KOPT-K1 (cell line): ENCODE measurements at regions not wholly inside any gene's neighbourhood (a gene's known extent, or its start where the extent isn't known, plus 50 kb on each side); places are given as distances from the start of the nearest gene placed in this dataset.
"Not testable (repeated sequence)": the region's sequence is repeated elsewhere in the genome, so short reads cannot be mapped to it uniquely, and the experiment has no call there.

Experiments
- H3K27ac ChIP-seq: fragments of 200-600 bp; sonication (generic); 2 replicates; pipeline ENCODE4 v1.5.1; 2016; ENCODE audit warnings: antibody characterized with exemption, mild to moderate bottlenecking, low read depth, low read length; ENCODE audit not compliant: poor library complexity, severe bottlenecking
- H3K36me3 ChIP-seq: fragments of 200-600 bp; sonication (generic); 2 replicates; pipeline ENCODE4 v1.5.1; 2017; ENCODE audit warnings: antibody characterized with exemption, mild to moderate bottlenecking, low read length, moderate library complexity; ENCODE audit not compliant: insufficient read depth
- H3K9me3 ChIP-seq: fragments of 200-600 bp; sonication (generic); 2 replicates; pipeline ENCODE4 v1.5.1; 2017; ENCODE audit warnings: antibody characterized with exemption, low read length, mild to moderate bottlenecking; ENCODE audit not compliant: insufficient read depth, poor library complexity, severe bottlenecking

DNA sequence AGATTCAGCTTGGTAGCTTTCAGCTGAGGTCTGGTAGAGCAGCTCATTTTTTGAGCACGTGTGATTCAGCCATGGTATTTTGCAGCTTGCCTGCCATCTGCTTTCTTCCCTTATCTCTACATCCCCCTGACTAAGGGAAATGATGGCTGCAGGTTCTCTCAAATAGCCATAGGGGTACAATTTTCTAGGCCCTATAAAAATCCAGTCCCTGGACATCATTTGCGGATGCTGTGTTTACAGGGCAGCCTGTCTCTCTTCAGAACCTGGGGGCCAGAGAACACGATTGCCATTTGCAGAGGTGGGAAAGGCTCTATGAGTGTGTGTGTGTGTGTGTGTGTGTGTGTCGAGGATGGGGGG, 442.7 kb upstream of the MEIS1 start:
- H3K9me3 ChIP-seq = no peaks in the 10 kb centered on the region
- H3K27ac ChIP-seq = no peak overlapping the region
- no peaks in the 10 kb centered on the region for H3K36me3 ChIP-seq

DNA sequence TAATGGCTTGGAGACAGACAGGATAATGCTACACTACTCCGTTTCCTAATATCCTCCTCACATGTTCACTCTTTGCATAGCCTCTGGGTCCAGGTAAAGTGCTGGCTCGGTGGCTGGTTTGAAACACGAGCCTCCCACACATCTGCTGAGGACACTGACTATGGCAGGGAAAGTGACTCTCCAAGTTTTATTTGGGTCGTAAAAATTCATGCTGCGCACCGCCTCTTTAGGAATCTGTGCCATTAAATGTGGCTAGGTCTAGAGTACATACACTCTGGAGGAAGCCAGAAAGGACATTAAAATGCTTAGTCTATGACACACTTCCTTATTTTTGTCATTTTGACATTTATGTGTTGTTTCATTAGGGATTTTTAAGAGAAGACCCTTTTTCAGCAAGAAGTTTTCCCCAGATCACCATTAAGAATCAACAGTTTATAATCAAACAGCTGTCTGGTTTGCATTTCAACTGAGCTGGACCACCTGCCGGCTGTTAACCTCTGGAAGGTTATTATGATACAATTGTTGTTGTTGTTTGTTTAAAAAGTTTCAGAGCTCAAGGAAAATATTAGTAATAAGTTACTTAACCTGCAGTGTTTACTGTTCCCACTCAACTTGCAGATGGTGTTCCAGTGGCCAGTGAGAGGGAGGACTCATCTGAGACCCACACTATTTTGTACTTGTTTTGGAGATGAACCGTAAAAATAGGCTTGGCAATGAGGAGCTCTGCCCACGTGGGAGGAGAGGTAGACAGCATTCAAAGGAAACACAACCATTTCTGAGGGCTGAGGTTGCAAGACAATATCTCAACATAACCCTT, 443.3 kb upstream of the MEIS1 start:
- Histone ChIP-seq H3K36me3 (no peaks in the 10 kb centered on the region), H3K27ac (no peak overlapping the region), H3K9me3 (no peaks in the 10 kb centered on the region)

- H3K9me3 ChIP-seq = no peaks in the 10 kb centered on the region
- H3K36me3 ChIP-seq = no peaks in the 10 kb centered on the region
- no peak overlapping the region for H3K27ac ChIP-seq
Measured at GRCh38 chr2:65985986-65986385, 448.9 kb upstream of the MEIS1 start.

DNA sequence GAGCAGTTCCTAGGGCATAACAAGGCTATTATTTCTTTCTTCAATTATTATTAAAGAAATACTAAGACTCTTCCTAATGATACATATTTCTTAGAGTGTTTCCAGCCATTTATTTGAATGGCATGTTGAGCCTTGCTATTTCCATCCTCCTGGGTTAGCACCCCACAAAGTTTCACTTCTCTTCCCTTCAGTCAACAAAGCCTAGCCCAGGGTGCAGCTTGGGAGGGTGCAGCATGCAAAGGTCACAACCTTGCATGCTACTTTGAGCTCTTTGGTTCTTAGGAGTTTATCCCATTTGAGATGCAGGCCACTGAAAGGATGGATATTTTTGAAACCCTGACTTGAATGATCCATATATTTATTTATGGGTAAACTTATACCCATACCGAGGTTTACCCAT, 454.4 kb upstream of the MEIS1 start:
- H3K9me3 ChIP-seq = peaks cover 9% of the 10 kb centered on the region
- H3K36me3 ChIP-seq = no peaks in the 10 kb centered on the region
- H3K27ac ChIP-seq = no peak overlapping the region

- Histone ChIP-seq H3K27ac (no peak overlapping the region), H3K9me3 (peaks cover 9% of the 10 kb centered on the region), H3K36me3 (no peaks in the 10 kb centered on the region)
Measured at GRCh38 chr2:65979446-65979845, 455.5 kb upstream of the MEIS1 start.

GRCh38 chr2:65974067-65974723, 460.7 kb upstream of the MEIS1 start:
- Histone ChIP-seq H3K36me3 (no peaks in the 10 kb centered on the region), H3K9me3 (peaks cover 9% of the 10 kb centered on the region), H3K27ac (no peak overlapping the region)

DNA sequence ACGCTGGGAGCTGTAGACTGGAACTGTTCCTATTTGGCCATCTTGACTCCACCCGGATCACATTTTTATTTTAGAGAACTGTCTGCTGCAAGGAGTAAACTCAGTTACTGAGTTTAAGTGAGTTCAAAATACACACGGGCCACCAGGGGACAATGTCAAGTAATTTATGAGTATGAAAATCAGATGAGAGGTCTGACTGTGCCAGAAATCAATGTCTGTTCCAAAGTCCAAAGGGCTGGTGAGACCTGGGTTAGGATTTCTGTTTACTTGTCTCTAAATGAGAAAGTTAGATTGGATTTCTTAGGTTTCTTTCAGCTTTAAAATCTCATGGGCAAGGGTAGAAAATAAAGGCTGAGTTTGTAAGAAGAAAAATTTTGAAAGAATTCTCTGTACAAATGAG, 465.8 kb upstream of the MEIS1 start:
- Histone ChIP-seq H3K36me3 (no peaks in the 10 kb centered on the region), H3K27ac (no peak overlapping the region), H3K9me3 (no peaks in the 10 kb centered on the region)

GRCh38 chr2:65963303-65963702, 471.6 kb upstream of the MEIS1 start:
- not testable (repeated sequence) for H3K27ac ChIP-seq, H3K9me3 ChIP-seq, H3K36me3 ChIP-seq

DNA sequence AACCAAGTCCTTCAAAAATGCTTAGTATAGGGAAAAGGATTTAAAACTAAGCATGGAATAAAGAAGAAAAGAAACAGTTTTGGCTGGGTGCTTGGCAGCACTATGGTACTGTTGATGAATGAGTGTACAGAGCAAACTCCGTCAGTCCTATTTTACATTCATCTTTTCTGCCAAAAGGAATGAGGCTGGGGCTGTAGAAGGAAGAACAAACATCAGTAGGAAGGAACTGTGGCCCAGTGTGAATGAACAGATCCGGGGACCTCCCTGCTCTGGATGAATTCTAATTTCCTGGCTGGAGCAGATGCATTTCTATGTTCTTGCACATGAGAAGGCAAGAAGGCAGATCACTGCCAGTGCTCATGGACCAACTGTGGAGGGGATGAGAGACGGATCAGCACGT, 474.0 kb upstream of the MEIS1 start:
- Histone ChIP-seq H3K27ac (no peak overlapping the region), H3K9me3 (no peaks in the 10 kb centered on the region)

DNA sequence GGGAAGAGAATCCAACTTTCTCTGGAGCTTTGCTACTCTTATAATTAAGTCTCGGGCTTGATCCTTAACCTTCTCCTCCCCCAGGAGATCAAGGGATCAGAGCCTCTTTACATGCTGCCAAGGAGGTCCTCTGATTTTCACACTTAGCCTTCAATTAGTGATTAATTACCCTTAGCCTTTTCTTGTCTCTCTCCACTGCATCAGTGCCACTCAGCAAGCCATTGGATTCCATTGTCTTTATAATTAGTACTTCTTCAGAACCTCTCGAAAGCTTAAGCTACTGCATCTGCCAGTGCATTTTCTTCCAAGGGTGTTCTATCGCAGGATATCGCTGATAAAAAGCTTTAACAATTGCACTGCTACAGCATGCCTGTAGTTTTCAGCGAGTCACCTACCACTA, 477.0 kb upstream of the MEIS1 start:
- no peaks in the 10 kb centered on the region for H3K9me3 ChIP-seq
- no peaks in the 10 kb centered on the region for H3K36me3 ChIP-seq
- no peak overlapping the region for H3K27ac ChIP-seq

More for the DNA sequence above, 474.0 kb upstream of the MEIS1 start:
- no peaks in the 10 kb centered on the region for H3K36me3 ChIP-seq

- H3K27ac ChIP-seq = no peak overlapping the region
- no peaks in the 10 kb centered on the region for H3K36me3 ChIP-seq
- no peaks in the 10 kb centered on the region for H3K9me3 ChIP-seq
Measured at GRCh38 chr2:65957454-65957853, 477.5 kb upstream of the MEIS1 start.

DNA sequence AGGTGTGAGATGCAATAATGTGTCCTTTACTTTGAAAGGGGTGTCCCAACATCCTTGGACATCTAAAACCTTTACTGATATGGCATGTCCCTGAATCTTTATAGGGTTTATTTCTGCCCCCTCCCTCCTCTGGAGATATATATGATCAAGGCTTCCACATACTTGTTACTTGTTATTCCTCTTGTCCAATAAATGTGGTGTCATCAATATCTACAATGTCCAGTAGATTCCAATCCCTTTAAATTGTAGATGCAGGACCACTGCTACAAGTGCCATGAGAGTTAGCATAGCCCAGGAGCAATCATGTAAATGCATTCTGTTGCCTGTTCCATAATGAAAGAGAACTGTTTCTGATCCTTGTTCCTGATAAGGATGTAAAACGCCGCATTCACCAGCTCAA, 479.7 kb upstream of the MEIS1 start:
- no peaks in the 10 kb centered on the region for H3K36me3 ChIP-seq
- H3K27ac ChIP-seq = no peak overlapping the region
- no peaks in the 10 kb centered on the region for H3K9me3 ChIP-seq

- H3K36me3 ChIP-seq = no peaks in the 10 kb centered on the region
- H3K27ac ChIP-seq = no peak overlapping the region
- no peaks in the 10 kb centered on the region for H3K9me3 ChIP-seq
Measured at GRCh38 chr2:65952966-65953761, 481.8 kb upstream of the MEIS1 start.

GRCh38 chr2:65944213-65944612, 490.7 kb upstream of the MEIS1 start:
- no peaks in the 10 kb centered on the region for H3K36me3 ChIP-seq
- H3K9me3 ChIP-seq = peaks cover 11% of the 10 kb centered on the region
- H3K27ac ChIP-seq = no peak overlapping the region

DNA sequence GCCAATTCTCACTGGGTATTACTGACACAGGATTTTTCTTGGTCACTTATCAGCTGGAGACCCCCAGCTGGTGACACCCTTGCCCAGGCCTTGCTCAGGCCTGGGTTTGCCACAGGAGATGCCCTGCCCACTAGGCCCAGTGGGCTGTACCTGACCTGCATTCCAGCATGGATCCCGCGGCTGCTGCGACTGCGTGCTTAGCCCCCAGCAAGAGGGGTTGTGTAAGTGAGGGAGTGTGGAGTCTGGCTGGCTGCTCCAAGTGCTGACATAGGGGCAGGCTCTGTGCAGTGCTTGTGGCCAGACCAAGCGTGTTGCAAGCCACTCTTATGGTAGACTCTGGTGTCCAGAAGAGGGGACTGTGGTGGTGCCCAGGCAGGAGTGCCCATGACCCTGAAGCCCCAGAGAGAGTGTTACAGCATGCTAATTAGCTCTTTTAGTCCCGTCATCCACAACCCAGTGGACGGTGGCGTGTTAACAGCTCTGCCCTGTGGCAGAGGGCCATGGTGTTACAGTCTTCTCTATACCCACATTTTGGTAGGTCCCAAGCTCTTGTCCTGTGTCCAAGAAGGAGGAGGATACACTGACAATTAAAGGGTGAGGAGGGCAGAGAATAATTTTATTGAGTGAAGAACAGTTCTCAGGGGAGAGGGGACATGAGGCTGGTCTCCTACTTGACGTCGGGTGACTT, 491.7 kb upstream of the MEIS1 start:
- H3K9me3 ChIP-seq = peaks cover 11% of the 10 kb centered on the region
- H3K27ac ChIP-seq = no peak overlapping the region
- no peaks in the 10 kb centered on the region for H3K36me3 ChIP-seq
